SK-N-SH (cell line): ENCODE measurements at regions not wholly inside any gene's neighbourhood (a gene's known extent, or its start where the extent isn't known, plus 50 kb on each side); places are given as distances from the start of the nearest gene placed in this dataset.

Experiments
- CTCF ChIA-PET: fragments of 300-600, 350-600 bp; formaldehyde crosslinking; extraction: SDS; loops from one replicate; lab custom pipeline; 2021; lab: Yijun Ruan, JAX
- POLR2A ChIA-PET: fragments of 350-600 bp; sonication (Branson Sonifier 250); formaldehyde crosslinking; extraction: SDS; loops from one replicate; lab custom pipeline; 2020; ENCODE audit warnings: antibody characterized with exemption, inconsistent platforms; lab: Yijun Ruan, JAX
- DNase-seq: peaks from one replicate; pipeline ENCODE4 v3.0.0; 2012
- H2AFZ ChIP-seq: fragments of 200-600 bp; sonication (generic); 2 replicates; pipeline ENCODE4 v1.8.1; 2016; ENCODE audit warnings: antibody characterized with exemption, mild to moderate bottlenecking, low read depth
- H3F3A ChIP-seq: fragments of 200-600 bp; sonication (generic); replicated peaks from 2 replicates; pipeline ENCODE3; 2016; ENCODE audit warnings: antibody characterized with exemption, mild to moderate bottlenecking; ENCODE audit not compliant: insufficient read depth
- H3K27ac ChIP-seq, 2 experiments: fragments of 200-500 bp in 1 of 2; fragments of 200-600 bp in 1 of 2; sonication (Bioruptor generic) in 1 of 2; sonication (generic), shearing (Covaris generic) in 1 of 2; 2 replicates each; pipeline versions ENCODE4 v1.5.1 to v1.6.1; 2014 to 2016; ENCODE audit warnings: low read depth in 2 of 2, inconsistent platforms in 1 of 2, low read length in 1 of 2, mild to moderate bottlenecking in 1 of 2, mixed read lengths in 1 of 2
- H3K27me3 ChIP-seq: fragments of 200-600 bp; sonication (generic), shearing (Covaris generic); 2 replicates; pipeline ENCODE4 v1.6.1; 2016; ENCODE audit warnings: mixed run types; ENCODE audit not compliant: insufficient read depth
- H3K36me3 ChIP-seq, 2 experiments: fragments of 200-500 bp in 1 of 2; fragments of 200-600 bp in 1 of 2; sonication (Bioruptor generic) in 1 of 2; sonication (generic) in 1 of 2; replicated peaks in 1 of 2; 2 replicates each; pipeline versions ENCODE3 to v1.5.1; 2014 to 2016; ENCODE audit warnings: low read length in 1 of 2, mild to moderate bottlenecking in 1 of 2; ENCODE audit not compliant: insufficient read depth in 2 of 2, control insufficient read depth in 1 of 2
- H3K4me1 ChIP-seq, 2 experiments: fragments of 200-500 bp in 1 of 2; fragments of 200-600 bp in 1 of 2; sonication (Bioruptor generic) in 1 of 2; sonication (generic), shearing (Covaris generic) in 1 of 2; 2 replicates each; pipeline versions ENCODE4 v1.5.1 to v1.6.1; 2014 to 2016; ENCODE audit warnings: low read depth in 1 of 2, low read length in 1 of 2, mixed run types in 1 of 2; ENCODE audit not compliant: insufficient read depth in 2 of 2, control insufficient read depth in 1 of 2
- H3K4me2 ChIP-seq: fragments of 200-600 bp; sonication (generic), shearing (Covaris generic); 2 replicates; pipeline ENCODE4 v1.6.1; 2017; ENCODE audit warnings: mixed run types
- H3K4me3 ChIP-seq, 2 experiments: fragments of 200-500 bp in 1 of 2; fragments of 200-600 bp in 1 of 2; sonication (Bioruptor generic) in 1 of 2; sonication (generic), shearing (Covaris generic) in 1 of 2; 2 replicates each; pipeline versions ENCODE4 v1.5.1 to v1.8.1; 2014 to 2016; ENCODE audit warnings: low read depth in 2 of 2, inconsistent platforms in 1 of 2, low read length in 1 of 2, mild to moderate bottlenecking in 1 of 2, mixed read lengths in 1 of 2, moderate library complexity in 1 of 2
- H3K79me2 ChIP-seq: fragments of 200-600 bp; sonication (generic); 2 replicates; pipeline ENCODE4 v1.8.1; 2017; ENCODE audit warnings: mild to moderate bottlenecking; ENCODE audit not compliant: insufficient read depth
- H3K9ac ChIP-seq: fragments of 200-600 bp; sonication (generic); 2 replicates; pipeline ENCODE4 v1.6.1; 2017; ENCODE audit warnings: mixed run types
- H3K9me2 ChIP-seq: fragments of 200-600 bp; sonication (generic); 2 replicates; pipeline ENCODE4 v1.6.1; 2017; ENCODE audit warnings: mixed run types
- H3K9me3 ChIP-seq: fragments of 200-600 bp; sonication (generic); 2 replicates; pipeline ENCODE4 v1.6.1; 2017; ENCODE audit warnings: mixed run types, mild to moderate bottlenecking, moderate library complexity
- H4K20me1 ChIP-seq: fragments of 200-600 bp; sonication (generic); 2 replicates; pipeline ENCODE4 v1.6.1; 2017; ENCODE audit warnings: mild to moderate bottlenecking, mixed run types; ENCODE audit not compliant: insufficient read depth
- CHD2 ChIP-seq: fragments of 150-350 bp; IDR thresholded peaks from 2 replicates; pipeline ENCODE4 v1.6.1; 2018; ENCODE audit warnings: low read length; ENCODE audit not compliant: partially characterized antibody
- ELF1 ChIP-seq: IDR thresholded peaks from 2 replicates; pipeline ENCODE4 v1.4.0; 2012
- EZH2phosphoT487 ChIP-seq: fragments of 200-600 bp; sonication (generic); IDR thresholded peaks from 2 replicates; pipeline ENCODE4 v1.6.1; 2017; ENCODE audit warnings: low read depth, mixed run types, mild to moderate bottlenecking, antibody characterized with exemption, moderate library complexity, borderline replicate concordance
- FOSL2 ChIP-seq: IDR thresholded peaks from 2 replicates; pipeline ENCODE4 v1.4.0; 2012; ENCODE audit warnings: low read depth, mild to moderate bottlenecking, moderate library complexity, borderline replicate concordance
- FOXJ3 ChIP-seq: sonication (generic); formaldehyde crosslinking; IDR thresholded peaks from 2 replicates; pipeline ENCODE4 v1.5.1; 2020; ENCODE audit warnings: mild to moderate bottlenecking, missing genetic modification reagents
- FOXM1 ChIP-seq: IDR thresholded peaks from 2 replicates; pipeline ENCODE4 v1.4.0; 2012; ENCODE audit warnings: low read depth, mild to moderate bottlenecking
- GABPA ChIP-seq: IDR thresholded peaks from 2 replicates; pipeline ENCODE4 v1.4.0; 2012; ENCODE audit warnings: low read depth, mild to moderate bottlenecking
- GATA2 ChIP-seq: sonication (generic); formaldehyde crosslinking; IDR thresholded peaks from 2 replicates; pipeline ENCODE4 v1.5.0; 2020; ENCODE audit warnings: mild to moderate bottlenecking, missing genetic modification reagents
- JUND ChIP-seq: IDR thresholded peaks from 2 replicates; pipeline ENCODE4 v1.4.0; 2012
- MEF2A ChIP-seq: IDR thresholded peaks from 2 replicates; pipeline ENCODE4 v1.4.0; 2012; ENCODE audit warnings: low read depth, borderline replicate concordance
- NFIC ChIP-seq: IDR thresholded peaks from 2 replicates; pipeline ENCODE4 v1.4.0; 2012; ENCODE audit warnings: borderline replicate concordance
- NRF1 ChIP-seq: IDR thresholded peaks from 2 replicates; pipeline ENCODE4 v1.6.1; 2012; ENCODE audit warnings: low read depth, mild to moderate bottlenecking, low read length
- POLR2AphosphoS5 ChIP-seq: IDR thresholded peaks from 2 replicates; pipeline ENCODE4 v1.6.1; 2012; ENCODE audit warnings: low read depth, low read length
- RAD21 ChIP-seq: IDR thresholded peaks from 2 replicates; pipeline ENCODE4 v1.6.1; 2012; ENCODE audit warnings: mild to moderate bottlenecking, low read length
- RCOR1 ChIP-seq: fragments of 150-350 bp; IDR thresholded peaks from 2 replicates; pipeline ENCODE4 v1.6.1; 2017; ENCODE audit warnings: antibody characterized with exemption, low read length
- TAF1 ChIP-seq: IDR thresholded peaks from 2 replicates; pipeline ENCODE4 v1.6.1; 2012; ENCODE audit warnings: low read depth, mild to moderate bottlenecking, low read length, moderate library complexity, borderline replicate concordance
- TCF12 ChIP-seq: IDR thresholded peaks from 2 replicates; pipeline ENCODE4 v1.4.0; 2012
- YY1 ChIP-seq: IDR thresholded peaks from 2 replicates; pipeline ENCODE4 v1.4.0; 2012; ENCODE audit warnings: low read depth, mild to moderate bottlenecking
- WGBS: methylation state at CpG from one replicate; pipeline ENCODE4 v1.1.6; 2017; ENCODE audit warnings: low lambda C conversion rate; 5-methylcytosine and 5-hydroxymethylcytosine counted together
- TF ChIP-seq, protein P1 (sequence below): IDR thresholded peaks from 2 replicates; pipeline ENCODE4 v1.4.0; 2012; ENCODE audit warnings: low read depth
- TF ChIP-seq, protein P2 (sequence below): IDR thresholded peaks from 2 replicates; pipeline ENCODE4 v1.4.0; 2012; ENCODE audit warnings: low read depth, borderline replicate concordance
- TF ChIP-seq, protein P3 (sequence below): fragments of 200-600 bp; sonication (generic); IDR thresholded peaks from 2 replicates; pipeline ENCODE4 v1.6.1; 2017; ENCODE audit warnings: antibody characterized with exemption, mild to moderate bottlenecking, moderate library complexity
- TF ChIP-seq, protein P4 (sequence below): fragments of 150-350 bp; IDR thresholded peaks from 2 replicates; pipeline ENCODE4 v1.6.1; 2017; ENCODE audit warnings: antibody characterized with exemption, low read length, low read depth, borderline replicate concordance
- TF ChIP-seq, protein P5 (sequence below): IDR thresholded peaks from 2 replicates; pipeline ENCODE4 v1.4.0; 2012; ENCODE audit warnings: low read depth, borderline replicate concordance
- TF ChIP-seq, protein P6 (sequence below): IDR thresholded peaks from 2 replicates; pipeline ENCODE4; 2012

DNA sequence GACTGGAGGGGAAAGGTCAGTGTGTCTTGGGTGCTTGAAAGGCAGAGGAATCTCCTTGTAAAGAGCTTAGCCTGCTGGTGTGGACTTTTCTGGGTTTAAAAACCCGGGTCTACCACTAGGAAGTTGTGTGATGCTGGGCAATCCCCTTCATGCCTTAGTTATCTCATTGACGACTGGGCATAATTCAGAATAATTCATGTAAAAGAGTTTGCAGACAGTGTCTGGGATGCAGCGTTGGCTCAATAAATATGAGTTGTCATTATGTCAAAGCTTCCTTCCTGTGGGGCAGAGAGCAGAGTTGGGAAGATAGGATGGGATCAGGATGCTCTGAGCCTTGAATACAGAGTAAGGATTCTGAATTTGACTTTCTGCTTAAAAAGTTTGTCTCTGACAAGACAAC is 196.4 kb downstream of the ADRA2A start:
- no peaks in the 10 kb centered on the region for H3K36me3 ChIP-seq
- 30% methylated on average over 3 of the region's 3 CpGs for WGBS
- H3K9ac ChIP-seq, result no peak overlapping the region
- no peaks in the 10 kb centered on the region for H3K9me3 ChIP-seq
- no peak for DNase-seq
- no peak overlapping the region for H3K27ac ChIP-seq
- no peak overlapping the region for H2AFZ ChIP-seq
- no peaks in the 10 kb centered on the region for H3K79me2 ChIP-seq
- CTCF ChIA-PET, result no interaction called here
- H3K27me3 ChIP-seq, result no peaks in the 10 kb centered on the region
- no peak overlapping the region for H3K4me3 ChIP-seq
- no peaks in the 10 kb centered on the region for H3K9me2 ChIP-seq
- H3F3A ChIP-seq, result no peaks in the 10 kb centered on the region
- TF ChIP-seq TAF1, result no peak
- TF ChIP-seq FOSL2, result no peak
- no peak for TF ChIP-seq MEF2A
- TF ChIP-seq NFIC, result no peak
- no peak for TF ChIP-seq ELF1
- TF ChIP-seq FOXJ3 (CRISPR knock-in tag), result no peak
- no peak for TF ChIP-seq EZH2phosphoT487
- TF ChIP-seq NRF1, result no peak
- TF ChIP-seq, protein P1, sequence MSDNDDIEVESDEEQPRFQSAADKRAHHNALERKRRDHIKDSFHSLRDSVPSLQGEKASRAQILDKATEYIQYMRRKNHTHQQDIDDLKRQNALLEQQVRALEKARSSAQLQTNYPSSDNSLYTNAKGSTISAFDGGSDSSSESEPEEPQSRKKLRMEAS, result no peak
- no peak for TF ChIP-seq JUND
- no peak for TF ChIP-seq POLR2AphosphoS5
- no peak for TF ChIP-seq GABPA
- no peak for TF ChIP-seq GATA2
- no peak for TF ChIP-seq YY1
- TF ChIP-seq RCOR1, result no peak
- TF ChIP-seq, protein P2, sequence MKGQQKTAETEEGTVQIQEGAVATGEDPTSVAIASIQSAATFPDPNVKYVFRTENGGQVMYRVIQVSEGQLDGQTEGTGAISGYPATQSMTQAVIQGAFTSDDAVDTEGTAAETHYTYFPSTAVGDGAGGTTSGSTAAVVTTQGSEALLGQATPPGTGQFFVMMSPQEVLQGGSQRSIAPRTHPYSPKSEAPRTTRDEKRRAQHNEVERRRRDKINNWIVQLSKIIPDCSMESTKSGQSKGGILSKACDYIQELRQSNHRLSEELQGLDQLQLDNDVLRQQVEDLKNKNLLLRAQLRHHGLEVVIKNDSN, result no peak
- H4K20me1 ChIP-seq, result no peaks in the 10 kb centered on the region
- POLR2A ChIA-PET, result no interaction called here
- H3K4me1 ChIP-seq, result no peaks in the 10 kb centered on the region
- H3K4me2 ChIP-seq, result no peak overlapping the region

DNA sequence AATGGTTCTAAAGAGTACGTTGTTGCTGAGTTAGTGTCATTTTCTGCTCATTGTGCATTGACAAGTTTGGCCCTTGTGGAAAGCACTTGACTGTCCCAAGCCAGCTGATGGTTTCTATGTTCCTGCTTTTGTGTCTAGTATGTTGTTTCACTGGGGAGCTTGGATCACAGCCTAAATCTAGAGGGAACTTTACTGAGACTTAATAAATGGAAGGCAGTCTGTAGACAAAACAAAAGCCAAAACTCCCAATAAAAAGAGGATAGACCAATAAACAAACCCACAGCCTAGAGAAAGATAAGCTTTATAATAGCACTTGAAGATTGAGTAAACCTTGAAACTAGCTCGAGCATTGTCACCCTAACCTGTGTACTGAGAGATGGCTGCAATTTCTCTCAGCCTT is 196.8 kb downstream of the ADRA2A start:
- CTCF ChIA-PET, result no interaction called here
- H3K27me3 ChIP-seq, result no peaks in the 10 kb centered on the region

More for the DNA sequence above, 196.8 kb downstream of the ADRA2A start:
- 13% methylated on average over 2 of the region's 2 CpGs for WGBS
- no peaks in the 10 kb centered on the region for H3K9me2 ChIP-seq
- H3K79me2 ChIP-seq, result no peaks in the 10 kb centered on the region
- TF ChIP-seq, protein P3, sequence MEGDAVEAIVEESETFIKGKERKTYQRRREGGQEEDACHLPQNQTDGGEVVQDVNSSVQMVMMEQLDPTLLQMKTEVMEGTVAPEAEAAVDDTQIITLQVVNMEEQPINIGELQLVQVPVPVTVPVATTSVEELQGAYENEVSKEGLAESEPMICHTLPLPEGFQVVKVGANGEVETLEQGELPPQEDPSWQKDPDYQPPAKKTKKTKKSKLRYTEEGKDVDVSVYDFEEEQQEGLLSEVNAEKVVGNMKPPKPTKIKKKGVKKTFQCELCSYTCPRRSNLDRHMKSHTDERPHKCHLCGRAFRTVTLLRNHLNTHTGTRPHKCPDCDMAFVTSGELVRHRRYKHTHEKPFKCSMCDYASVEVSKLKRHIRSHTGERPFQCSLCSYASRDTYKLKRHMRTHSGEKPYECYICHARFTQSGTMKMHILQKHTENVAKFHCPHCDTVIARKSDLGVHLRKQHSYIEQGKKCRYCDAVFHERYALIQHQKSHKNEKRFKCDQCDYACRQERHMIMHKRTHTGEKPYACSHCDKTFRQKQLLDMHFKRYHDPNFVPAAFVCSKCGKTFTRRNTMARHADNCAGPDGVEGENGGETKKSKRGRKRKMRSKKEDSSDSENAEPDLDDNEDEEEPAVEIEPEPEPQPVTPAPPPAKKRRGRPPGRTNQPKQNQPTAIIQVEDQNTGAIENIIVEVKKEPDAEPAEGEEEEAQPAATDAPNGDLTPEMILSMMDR, result no peak
- no peak for TF ChIP-seq FOXM1
- TF ChIP-seq RCOR1, result no peak
- TF ChIP-seq, protein P2, result no peak
- TF ChIP-seq, protein P4, sequence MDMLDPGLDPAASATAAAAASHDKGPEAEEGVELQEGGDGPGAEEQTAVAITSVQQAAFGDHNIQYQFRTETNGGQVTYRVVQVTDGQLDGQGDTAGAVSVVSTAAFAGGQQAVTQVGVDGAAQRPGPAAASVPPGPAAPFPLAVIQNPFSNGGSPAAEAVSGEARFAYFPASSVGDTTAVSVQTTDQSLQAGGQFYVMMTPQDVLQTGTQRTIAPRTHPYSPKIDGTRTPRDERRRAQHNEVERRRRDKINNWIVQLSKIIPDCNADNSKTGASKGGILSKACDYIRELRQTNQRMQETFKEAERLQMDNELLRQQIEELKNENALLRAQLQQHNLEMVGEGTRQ, result no peak
- TF ChIP-seq, protein P5, sequence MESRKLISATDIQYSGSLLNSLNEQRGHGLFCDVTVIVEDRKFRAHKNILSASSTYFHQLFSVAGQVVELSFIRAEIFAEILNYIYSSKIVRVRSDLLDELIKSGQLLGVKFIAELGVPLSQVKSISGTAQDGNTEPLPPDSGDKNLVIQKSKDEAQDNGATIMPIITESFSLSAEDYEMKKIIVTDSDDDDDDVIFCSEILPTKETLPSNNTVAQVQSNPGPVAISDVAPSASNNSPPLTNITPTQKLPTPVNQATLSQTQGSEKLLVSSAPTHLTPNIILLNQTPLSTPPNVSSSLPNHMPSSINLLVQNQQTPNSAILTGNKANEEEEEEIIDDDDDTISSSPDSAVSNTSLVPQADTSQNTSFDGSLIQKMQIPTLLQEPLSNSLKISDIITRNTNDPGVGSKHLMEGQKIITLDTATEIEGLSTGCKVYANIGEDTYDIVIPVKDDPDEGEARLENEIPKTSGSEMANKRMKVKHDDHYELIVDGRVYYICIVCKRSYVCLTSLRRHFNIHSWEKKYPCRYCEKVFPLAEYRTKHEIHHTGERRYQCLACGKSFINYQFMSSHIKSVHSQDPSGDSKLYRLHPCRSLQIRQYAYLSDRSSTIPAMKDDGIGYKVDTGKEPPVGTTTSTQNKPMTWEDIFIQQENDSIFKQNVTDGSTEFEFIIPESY, result no peak
- no peak for TF ChIP-seq CHD2
- no peak for TF ChIP-seq TCF12
- TF ChIP-seq, protein P6, sequence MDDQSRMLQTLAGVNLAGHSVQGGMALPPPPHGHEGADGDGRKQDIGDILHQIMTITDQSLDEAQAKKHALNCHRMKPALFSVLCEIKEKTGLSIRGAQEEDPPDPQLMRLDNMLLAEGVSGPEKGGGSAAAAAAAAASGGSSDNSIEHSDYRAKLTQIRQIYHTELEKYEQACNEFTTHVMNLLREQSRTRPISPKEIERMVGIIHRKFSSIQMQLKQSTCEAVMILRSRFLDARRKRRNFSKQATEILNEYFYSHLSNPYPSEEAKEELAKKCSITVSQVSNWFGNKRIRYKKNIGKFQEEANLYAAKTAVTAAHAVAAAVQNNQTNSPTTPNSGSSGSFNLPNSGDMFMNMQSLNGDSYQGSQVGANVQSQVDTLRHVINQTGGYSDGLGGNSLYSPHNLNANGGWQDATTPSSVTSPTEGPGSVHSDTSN, result no peak
- no peak for TF ChIP-seq GATA2
- TF ChIP-seq RAD21, result no peak
- POLR2A ChIA-PET, result no interaction called here
- no peak overlapping the region for H2AFZ ChIP-seq
- H3K27ac ChIP-seq, result no peak overlapping the region
- no peaks in the 10 kb centered on the region for H3K9me3 ChIP-seq
- no peak overlapping the region for H3K9ac ChIP-seq
- no peak overlapping the region for H3K4me2 ChIP-seq
- H3K36me3 ChIP-seq, result no peaks in the 10 kb centered on the region
- H3K4me3 ChIP-seq, result no peak overlapping the region
- no peaks in the 10 kb centered on the region for H3K4me1 ChIP-seq
- H3F3A ChIP-seq, result no peaks in the 10 kb centered on the region
- no peak for DNase-seq
- H4K20me1 ChIP-seq, result no peaks in the 10 kb centered on the region
